PFSK-1 (cell line): ENCODE measurements at regions not wholly inside any gene's neighbourhood (a gene's known extent, or its start where the extent isn't known, plus 50 kb on each side); places are given as distances from the start of the nearest gene placed in this dataset.

ENCODE experiments used
- FOXP2 ChIP-seq: optimal IDR thresholded peaks from 2 replicates; pipeline ENCODE3; 2011; ENCODE audit warnings: borderline replicate concordance, control low read depth, inconsistent platforms; ENCODE audit not compliant: insufficient read depth; ENCODE audit errors: extremely low read length, extremely low read depth
- POLR2AphosphoS5 ChIP-seq: IDR thresholded peaks from 2 replicates; pipeline ENCODE4 v1.6.1; 2012; ENCODE audit warnings: low read depth, mild to moderate bottlenecking, control low read depth, low read length, moderate library complexity
- SIN3A ChIP-seq: IDR thresholded peaks from 2 replicates; pipeline ENCODE4 v1.6.1; 2012; ENCODE audit warnings: mild to moderate bottlenecking, low read length, moderate library complexity, borderline replicate concordance; ENCODE audit not compliant: insufficient read depth
- TAF1 ChIP-seq: IDR thresholded peaks from 2 replicates; pipeline ENCODE4 v1.6.1; 2012; ENCODE audit warnings: low read length, control low read depth, borderline replicate concordance; ENCODE audit not compliant: insufficient read depth
- TF ChIP-seq, protein P1 (sequence below), 2 experiments: IDR thresholded peaks; 2 replicates each; pipeline versions ENCODE4 v1.6.1 to v1.8.0; 2011 to 2012; ENCODE audit warnings: low read depth in 2 of 2, low read length in 2 of 2, control low read depth in 1 of 2, inconsistent platforms in 1 of 2, mild to moderate bottlenecking in 1 of 2, moderate library complexity in 1 of 2; ENCODE audit not compliant: insufficient read depth in 1 of 2

DNA sequence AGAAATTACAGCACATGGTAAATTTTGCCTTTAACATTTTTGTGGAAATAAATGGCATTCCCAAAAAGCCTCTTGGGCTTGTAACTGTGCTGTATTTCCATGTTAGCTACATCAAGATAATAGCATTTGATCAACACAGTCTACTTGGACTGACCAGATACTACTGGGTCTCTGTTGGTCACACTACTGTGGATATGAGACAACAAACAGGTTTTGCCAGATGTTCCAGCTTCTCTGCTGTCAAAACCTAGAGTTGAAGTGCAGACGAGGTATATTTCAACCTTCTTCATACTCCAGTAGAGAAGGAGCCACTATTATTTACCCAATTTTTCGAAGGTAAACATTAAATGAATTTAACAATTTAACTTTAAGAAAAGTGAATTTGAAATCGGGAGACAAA lies 284.7 kb upstream of the CITED2 start:
- TF ChIP-seq TAF1, result no peak
- TF ChIP-seq, protein P1, sequence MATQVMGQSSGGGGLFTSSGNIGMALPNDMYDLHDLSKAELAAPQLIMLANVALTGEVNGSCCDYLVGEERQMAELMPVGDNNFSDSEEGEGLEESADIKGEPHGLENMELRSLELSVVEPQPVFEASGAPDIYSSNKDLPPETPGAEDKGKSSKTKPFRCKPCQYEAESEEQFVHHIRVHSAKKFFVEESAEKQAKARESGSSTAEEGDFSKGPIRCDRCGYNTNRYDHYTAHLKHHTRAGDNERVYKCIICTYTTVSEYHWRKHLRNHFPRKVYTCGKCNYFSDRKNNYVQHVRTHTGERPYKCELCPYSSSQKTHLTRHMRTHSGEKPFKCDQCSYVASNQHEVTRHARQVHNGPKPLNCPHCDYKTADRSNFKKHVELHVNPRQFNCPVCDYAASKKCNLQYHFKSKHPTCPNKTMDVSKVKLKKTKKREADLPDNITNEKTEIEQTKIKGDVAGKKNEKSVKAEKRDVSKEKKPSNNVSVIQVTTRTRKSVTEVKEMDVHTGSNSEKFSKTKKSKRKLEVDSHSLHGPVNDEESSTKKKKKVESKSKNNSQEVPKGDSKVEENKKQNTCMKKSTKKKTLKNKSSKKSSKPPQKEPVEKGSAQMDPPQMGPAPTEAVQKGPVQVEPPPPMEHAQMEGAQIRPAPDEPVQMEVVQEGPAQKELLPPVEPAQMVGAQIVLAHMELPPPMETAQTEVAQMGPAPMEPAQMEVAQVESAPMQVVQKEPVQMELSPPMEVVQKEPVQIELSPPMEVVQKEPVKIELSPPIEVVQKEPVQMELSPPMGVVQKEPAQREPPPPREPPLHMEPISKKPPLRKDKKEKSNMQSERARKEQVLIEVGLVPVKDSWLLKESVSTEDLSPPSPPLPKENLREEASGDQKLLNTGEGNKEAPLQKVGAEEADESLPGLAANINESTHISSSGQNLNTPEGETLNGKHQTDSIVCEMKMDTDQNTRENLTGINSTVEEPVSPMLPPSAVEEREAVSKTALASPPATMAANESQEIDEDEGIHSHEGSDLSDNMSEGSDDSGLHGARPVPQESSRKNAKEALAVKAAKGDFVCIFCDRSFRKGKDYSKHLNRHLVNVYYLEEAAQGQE (IDR thresholded peaks at IDR 0.05; ENCODE audit: insufficient read depth in 1 of 2, low read depth in 2 of 2, low read length in 2 of 2), result no peak

- TF ChIP-seq TAF1, result no peak
- no peak for TF ChIP-seq SIN3A
- TF ChIP-seq, protein P1 (IDR thresholded peaks at IDR 0.05; ENCODE audit: insufficient read depth in 1 of 2, low read depth in 2 of 2, low read length in 2 of 2), result no peak
- no peak for TF ChIP-seq FOXP2
- no peak for TF ChIP-seq POLR2AphosphoS5
Observed at GRCh38 chr6:139657119-139657518, 282.7 kb upstream of the CITED2 start.

GRCh38 chr6:139655783-139656705 lies 281.6 kb upstream of the CITED2 start:
- TF ChIP-seq, protein P1 (IDR thresholded peaks at IDR 0.05; ENCODE audit: insufficient read depth in 1 of 2, low read depth in 2 of 2, low read length in 2 of 2), result no peak
- TF ChIP-seq TAF1 (no peak), POLR2AphosphoS5 (no peak), SIN3A (no peak), FOXP2 (no peak)

- no peak for TF ChIP-seq SIN3A
- no peak for TF ChIP-seq POLR2AphosphoS5
- TF ChIP-seq FOXP2, result no peak
- TF ChIP-seq, protein P1 (IDR thresholded peaks at IDR 0.05; ENCODE audit: insufficient read depth in 1 of 2, low read depth in 2 of 2, low read length in 2 of 2), result no peak
- TF ChIP-seq TAF1, result no peak
Observed at GRCh38 chr6:139654888-139655782, 280.7 kb upstream of the CITED2 start.
